SH-SY5Y (cell line): ENCODE measurements at regions not wholly inside any gene's neighbourhood (a gene's known extent, or its start where the extent isn't known, plus 50 kb on each side); places are given as distances from the start of the nearest gene placed in this dataset.

Experiments used
- GATA2 ChIP-seq: IDR thresholded peaks from 2 replicates; pipeline ENCODE4 v1.6.1; 2011; ENCODE audit warnings: mild to moderate bottlenecking, low read depth, low read length
- GATA3 ChIP-seq: IDR thresholded peaks from 2 replicates; pipeline ENCODE4 v1.6.1; 2011; ENCODE audit warnings: low read depth, mild to moderate bottlenecking, low read length, moderate library complexity

GRCh38 chr9:31103836-31104235, 1280.6 kb upstream of the ACO1 start:
- TF ChIP-seq GATA2 (no peak), GATA3 (no peak)
